ENCODE measurements at regions not wholly inside any gene's neighbourhood (a gene's known extent, or its start where the extent isn't known, plus 50 kb on each side); places are given as distances from the start of the nearest gene placed in this dataset.

DNA sequence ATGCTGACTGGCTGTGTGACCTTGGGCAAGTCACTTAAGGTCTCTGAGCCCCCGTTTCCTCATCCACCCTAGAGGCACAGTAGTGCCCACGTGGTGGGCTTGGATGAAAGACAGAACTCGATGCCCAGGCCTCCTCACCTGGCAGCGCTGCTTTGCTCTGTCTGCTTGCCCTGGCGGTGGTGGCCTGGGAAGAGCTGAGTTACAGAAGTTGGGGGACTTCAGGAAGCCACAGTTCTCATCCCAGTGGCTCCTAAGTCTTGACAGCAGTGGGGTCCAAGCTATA, 171.5 kb upstream of the IER5L start:
- no peaks in the 10 kb centered on the region for H3K36me3 ChIP-seq (ENCODE audit: control insufficient read depth, insufficient read depth, low read length)
- no peaks in the 10 kb centered on the region for H3K27me3 ChIP-seq (ENCODE audit: control insufficient read depth, insufficient read depth, low read length)
- no peak for FAIRE-seq
- no peak for DNase-seq (ENCODE audit: low read depth)
- H3K4me3 ChIP-seq (ENCODE audit: low read depth, low read length) = no peak overlapping the region
- TF ChIP-seq, protein P1, sequence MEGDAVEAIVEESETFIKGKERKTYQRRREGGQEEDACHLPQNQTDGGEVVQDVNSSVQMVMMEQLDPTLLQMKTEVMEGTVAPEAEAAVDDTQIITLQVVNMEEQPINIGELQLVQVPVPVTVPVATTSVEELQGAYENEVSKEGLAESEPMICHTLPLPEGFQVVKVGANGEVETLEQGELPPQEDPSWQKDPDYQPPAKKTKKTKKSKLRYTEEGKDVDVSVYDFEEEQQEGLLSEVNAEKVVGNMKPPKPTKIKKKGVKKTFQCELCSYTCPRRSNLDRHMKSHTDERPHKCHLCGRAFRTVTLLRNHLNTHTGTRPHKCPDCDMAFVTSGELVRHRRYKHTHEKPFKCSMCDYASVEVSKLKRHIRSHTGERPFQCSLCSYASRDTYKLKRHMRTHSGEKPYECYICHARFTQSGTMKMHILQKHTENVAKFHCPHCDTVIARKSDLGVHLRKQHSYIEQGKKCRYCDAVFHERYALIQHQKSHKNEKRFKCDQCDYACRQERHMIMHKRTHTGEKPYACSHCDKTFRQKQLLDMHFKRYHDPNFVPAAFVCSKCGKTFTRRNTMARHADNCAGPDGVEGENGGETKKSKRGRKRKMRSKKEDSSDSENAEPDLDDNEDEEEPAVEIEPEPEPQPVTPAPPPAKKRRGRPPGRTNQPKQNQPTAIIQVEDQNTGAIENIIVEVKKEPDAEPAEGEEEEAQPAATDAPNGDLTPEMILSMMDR (IDR thresholded peaks at IDR 0.05; ENCODE audit: insufficient read depth, low read length, severe bottlenecking) = no peak

GRCh38 chr9:129348890-129349664, 171.0 kb upstream of the IER5L start:
- TF ChIP-seq, protein P1 (IDR thresholded peaks at IDR 0.05; ENCODE audit: insufficient read depth, low read length, severe bottlenecking) = no peak
- DNase-seq (ENCODE audit: low read depth) (no peak), FAIRE-seq (no peak)
- Histone ChIP-seq H3K4me3 (ENCODE audit: low read depth, low read length) (no peak overlapping the region), H3K27me3 (ENCODE audit: control insufficient read depth, insufficient read depth, low read length) (no peaks in the 10 kb centered on the region), H3K36me3 (ENCODE audit: control insufficient read depth, insufficient read depth, low read length) (no peaks in the 10 kb centered on the region)

DNA sequence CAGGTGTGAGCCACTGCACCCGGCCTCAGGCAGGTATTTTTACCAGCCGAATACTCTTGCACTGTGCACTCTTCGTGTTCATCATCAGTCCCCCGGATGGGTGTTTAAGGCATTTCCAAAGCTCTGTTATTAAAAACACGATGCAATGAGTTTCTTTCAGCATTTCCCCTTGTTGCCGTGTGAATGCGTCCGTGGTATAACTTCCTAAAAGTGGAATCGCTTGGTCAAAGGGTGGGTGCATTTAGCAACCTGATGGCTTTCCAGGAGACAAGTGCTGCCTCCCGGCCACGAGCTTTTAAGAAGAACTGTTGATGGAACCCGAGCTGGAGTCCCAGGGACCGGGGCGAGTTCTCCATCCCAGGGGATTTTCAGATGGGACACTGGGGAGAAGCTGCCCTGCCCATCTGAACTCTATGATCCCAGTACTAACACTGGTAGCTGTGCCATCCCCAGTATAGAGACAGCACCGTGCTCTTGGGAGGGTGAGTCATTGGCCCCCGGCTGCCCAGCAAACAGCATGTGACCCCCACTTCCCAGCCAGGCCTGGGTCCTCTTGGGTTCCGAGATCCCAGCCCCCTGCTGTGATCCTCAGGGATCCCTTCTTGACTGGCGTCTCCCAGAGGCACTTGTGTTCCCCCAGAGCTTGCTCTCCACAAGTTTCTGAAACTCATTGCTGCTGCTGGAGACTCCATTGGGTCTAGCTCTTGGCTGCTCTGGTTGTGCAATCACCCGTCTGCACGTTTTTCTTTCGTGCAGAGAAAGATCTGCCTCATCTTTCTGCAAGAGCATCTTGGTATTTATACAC, 169.5 kb upstream of the IER5L start:
- DNase-seq (ENCODE audit: low read depth) (no peak), FAIRE-seq (no peak)
- Histone ChIP-seq H3K4me3 (ENCODE audit: low read depth, low read length) (no peak overlapping the region), H3K27me3 (ENCODE audit: control insufficient read depth, insufficient read depth, low read length) (no peaks in the 10 kb centered on the region), H3K36me3 (ENCODE audit: control insufficient read depth, insufficient read depth, low read length) (peaks cover 5% of the 10 kb centered on the region)
- TF ChIP-seq, protein P1 (IDR thresholded peaks at IDR 0.05; ENCODE audit: insufficient read depth, low read length, severe bottlenecking) = no peak

DNA sequence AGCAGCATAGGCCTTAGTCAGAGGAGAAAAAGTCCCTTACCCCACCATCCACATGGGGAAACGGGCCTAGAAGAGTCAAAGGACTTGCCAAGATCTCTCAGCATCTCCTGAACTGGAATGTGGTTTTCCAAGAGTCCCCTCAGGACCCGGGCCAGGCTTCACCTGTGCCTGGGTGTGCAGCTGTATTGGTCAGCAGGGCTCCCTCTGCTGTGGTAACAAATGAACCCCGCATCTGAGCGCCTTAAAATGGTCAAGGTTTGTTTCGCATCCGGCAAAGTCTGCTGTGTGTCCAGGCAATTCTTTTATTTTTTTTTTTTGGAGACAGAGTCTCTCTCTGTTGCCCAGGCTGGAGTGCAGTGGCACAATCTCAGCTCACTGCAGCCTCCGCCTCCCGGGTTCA, 168.0 kb upstream of the IER5L start:
- FAIRE-seq (no peak), DNase-seq (ENCODE audit: low read depth) (no peak)
- TF ChIP-seq, protein P1 (IDR thresholded peaks at IDR 0.05; ENCODE audit: insufficient read depth, low read length, severe bottlenecking) = no peak
- Histone ChIP-seq H3K4me3 (ENCODE audit: low read depth, low read length) (no peak overlapping the region), H3K36me3 (ENCODE audit: control insufficient read depth, insufficient read depth, low read length) (peaks cover 13% of the 10 kb centered on the region), H3K27me3 (ENCODE audit: control insufficient read depth, insufficient read depth, low read length) (no peaks in the 10 kb centered on the region)

GRCh38 chr9:129344641-129345495, 166.8 kb upstream of the IER5L start:
- FAIRE-seq = no peak
- DNase-seq (ENCODE audit: low read depth) = no peak
- TF ChIP-seq, protein P1 (IDR thresholded peaks at IDR 0.05; ENCODE audit: insufficient read depth, low read length, severe bottlenecking) = no peak
- Histone ChIP-seq H3K4me3 (ENCODE audit: low read depth, low read length) (no peak overlapping the region), H3K36me3 (ENCODE audit: control insufficient read depth, insufficient read depth, low read length) (peaks cover 16% of the 10 kb centered on the region), H3K27me3 (ENCODE audit: control insufficient read depth, insufficient read depth, low read length) (no peaks in the 10 kb centered on the region)
